Keratinocyte (primary cell): ENCODE measurements at regions not wholly inside any gene's neighbourhood (a gene's known extent, or its start where the extent isn't known, plus 50 kb on each side); places are given as distances from the start of the nearest gene placed in this dataset.

ENCODE experiments used
- CTCF ChIP-seq, 3 experiments: IDR thresholded peaks in 1 of 3; conservative IDR thresholded peaks in 1 of 3; optimal IDR thresholded peaks in 1 of 3; 2 replicates in 2 of 3; 3 replicates in 1 of 3; pipeline versions ENCODE3 to v1.5.1; 2011; ENCODE audit warnings: low read length in 3 of 3, mild to moderate bottlenecking in 3 of 3, moderate library complexity in 2 of 3, control low read depth in 1 of 3, inconsistent platforms in 1 of 3; ENCODE audit not compliant: insufficient read depth in 2 of 3; ENCODE audit errors: extremely low read depth in 1 of 3
- EZH2 ChIP-seq: IDR thresholded peaks from one replicate; pipeline ENCODE4 v1.6.1; 2012; ENCODE audit warnings: inconsistent platforms, mild to moderate bottlenecking, low read length, moderate library complexity

- TF ChIP-seq CTCF (optimal IDR thresholded peaks at IDR 0.05 in 1 of 3, IDR thresholded peaks at IDR 0.05 in 1 of 3, conservative IDR thresholded peaks at IDR 0.05 in 1 of 3; ENCODE audit: extremely low read depth in 1 of 3, insufficient read depth in 2 of 3, low read length in 3 of 3) = no peak
- TF ChIP-seq EZH2 = no peak
Observed at GRCh38 chr15:72934921-72935320, 117.3 kb upstream of the NEO1 start.
